ENCODE measurements at regions not wholly inside any gene's neighbourhood (a gene's known extent, or its start where the extent isn't known, plus 50 kb on each side); places are given as distances from the start of the nearest gene placed in this dataset.

GRCh38 chr2:209324281-209324680, 99.6 kb upstream of the MAP2 start:
- CTCF ChIA-PET: interaction anchor here (1.0 to 1.3 kb wide), 4 partner anchors 10 to 917 kb away, joined by 3 to 7 read pairs (median 3); no protein-coding TSS in a partner anchor
- no peak overlapping the region for H3K4me3 ChIP-seq (ENCODE audit: control insufficient read depth in 1 of 7, extremely low read depth in 1 of 7, insufficient read depth in 4 of 7, low read depth in 2 of 7, low read length in 6 of 7)
- H3K4me1 ChIP-seq (ENCODE audit: control extremely low read depth in 1 of 4, control insufficient read depth in 4 of 4, insufficient read depth in 4 of 4, low read length in 3 of 4): peaks cover 0 to 14% (median 3%) of the 10 kb centered on the region in 4 experiments
- H3K36me3 ChIP-seq (ENCODE audit: control insufficient read depth in 4 of 4, insufficient read depth in 4 of 4, low read length in 3 of 4): no peaks in the 10 kb centered on the region
- DNase-seq: peak; percentile 23 to 68 (median 57)
- POLR2A ChIA-PET: no interaction called here
- no peak overlapping the region for H3K27ac ChIP-seq (ENCODE audit: insufficient read depth in 1 of 2, low read depth in 1 of 2, low read length in 2 of 2, poor library complexity in 1 of 2, severe bottlenecking in 2 of 2)
- H3K27me3 ChIP-seq (replicated peaks in 2 of 5; ENCODE audit: control insufficient read depth in 4 of 5, insufficient read depth in 5 of 5, low read length in 4 of 5): peaks cover 0 to 2% (median 0%) of the 10 kb centered on the region in 5 experiments
- no peaks in the 10 kb centered on the region for H3K9me3 ChIP-seq (ENCODE audit: control extremely low read depth in 1 of 5, control insufficient read depth in 4 of 5, insufficient read depth in 2 of 5, low read depth in 1 of 5, low read length in 4 of 5)

- H3K4me1 ChIP-seq (ENCODE audit: control extremely low read depth in 1 of 4, control insufficient read depth in 4 of 4, insufficient read depth in 4 of 4, low read length in 3 of 4): no peaks in the 10 kb centered on the region
- H3K27me3 ChIP-seq (replicated peaks in 2 of 5; ENCODE audit: control insufficient read depth in 4 of 5, insufficient read depth in 5 of 5, low read length in 4 of 5): peaks cover 0 to 4% (median 3%) of the 10 kb centered on the region in 5 experiments
- H3K36me3 ChIP-seq (ENCODE audit: control insufficient read depth in 4 of 4, insufficient read depth in 4 of 4, low read length in 3 of 4): no peaks in the 10 kb centered on the region
- POLR2A ChIA-PET: interaction anchor here (0.7 kb wide), 1 partner anchor 230 kb away, joined by 3 read pairs; no protein-coding TSS in a partner anchor
- no peak overlapping the region for H3K27ac ChIP-seq (ENCODE audit: insufficient read depth in 1 of 2, low read depth in 1 of 2, low read length in 2 of 2, poor library complexity in 1 of 2, severe bottlenecking in 2 of 2)
- peak; percentile 48 to 77 (median 75) for DNase-seq
- H3K9me3 ChIP-seq (ENCODE audit: control extremely low read depth in 1 of 5, control insufficient read depth in 4 of 5, insufficient read depth in 2 of 5, low read depth in 1 of 5, low read length in 4 of 5): no peaks in the 10 kb centered on the region
- WGBS (ENCODE audit: insufficient coverage): no CpG with 5 or more reads among the region's 1 CpG
- H3K4me3 ChIP-seq (ENCODE audit: control insufficient read depth in 1 of 7, extremely low read depth in 1 of 7, insufficient read depth in 4 of 7, low read depth in 2 of 7, low read length in 6 of 7): no peak overlapping the region
- CTCF ChIA-PET: interaction anchor here (0.8 to 3.4 kb wide), 7 partner anchors 92 to 958 kb away, joined by 3 to 22 read pairs (median 4); partner anchors contain the start of gene PTH2R
These were observed 92.5 kb upstream of the MAP2 start for GRCh38 chr2:209331291-209331844.

- Histone ChIP-seq H3K27me3 (replicated peaks in 2 of 5; ENCODE audit: control insufficient read depth in 4 of 5, insufficient read depth in 5 of 5, low read length in 4 of 5) (peaks cover 2 to 9% (median 7%) of the 10 kb centered on the region in 5 experiments), H3K36me3 (ENCODE audit: control insufficient read depth in 4 of 4, insufficient read depth in 4 of 4, low read length in 3 of 4) (no peaks in the 10 kb centered on the region), H3K4me3 (ENCODE audit: control insufficient read depth in 1 of 7, extremely low read depth in 1 of 7, insufficient read depth in 4 of 7, low read depth in 2 of 7, low read length in 6 of 7) (no peak overlapping the region), H3K27ac (ENCODE audit: insufficient read depth in 1 of 2, low read depth in 1 of 2, low read length in 2 of 2, poor library complexity in 1 of 2, severe bottlenecking in 2 of 2) (no peak overlapping the region), H3K4me1 (ENCODE audit: control extremely low read depth in 1 of 4, control insufficient read depth in 4 of 4, insufficient read depth in 4 of 4, low read length in 3 of 4) (no peaks in the 10 kb centered on the region), H3K9me3 (ENCODE audit: control extremely low read depth in 1 of 5, control insufficient read depth in 4 of 5, insufficient read depth in 2 of 5, low read depth in 1 of 5, low read length in 4 of 5) (no peaks in the 10 kb centered on the region)
- whole genome bisulfite sequencing (ENCODE audit: insufficient coverage): 0% methylated on average over 6 of the region's 7 CpGs
- ChIA-PET POLR2A (no interaction called here), CTCF (interaction anchor here (0.6 to 4.1 kb wide), 32 partner anchors 9 to 963 kb away, joined by 3 to 64 read pairs (median 5); partner anchors contain the start of genes MAP2 and PTH2R)
- DNase-seq: peak; percentile 64 to 84 (median 77)
These were observed 89.4 kb upstream of the MAP2 start for GRCh38 chr2:209334188-209335017.

- H3K36me3 ChIP-seq (ENCODE audit: control insufficient read depth in 4 of 4, insufficient read depth in 4 of 4, low read length in 3 of 4): no peaks in the 10 kb centered on the region
- peak in 1 of 3 donors; percentile 10 for DNase-seq
- H3K9me3 ChIP-seq (ENCODE audit: control extremely low read depth in 1 of 5, control insufficient read depth in 4 of 5, insufficient read depth in 2 of 5, low read depth in 1 of 5, low read length in 4 of 5): no peaks in the 10 kb centered on the region
- WGBS (ENCODE audit: insufficient coverage): no CpG with 5 or more reads among the region's 2 CpGs
- CTCF ChIA-PET: interaction anchor here (0.6 kb wide), 1 partner anchor 154 kb away, joined by 3 read pairs; no protein-coding TSS in a partner anchor
- H3K27me3 ChIP-seq (replicated peaks in 2 of 5; ENCODE audit: control insufficient read depth in 4 of 5, insufficient read depth in 5 of 5, low read length in 4 of 5): peaks cover 0 to 24% (median 12%) of the 10 kb centered on the region in 5 experiments
- no peak overlapping the region for H3K27ac ChIP-seq (ENCODE audit: insufficient read depth in 1 of 2, low read depth in 1 of 2, low read length in 2 of 2, poor library complexity in 1 of 2, severe bottlenecking in 2 of 2)
- POLR2A ChIA-PET: no interaction called here
- H3K4me3 ChIP-seq (ENCODE audit: control insufficient read depth in 1 of 7, extremely low read depth in 1 of 7, insufficient read depth in 4 of 7, low read depth in 2 of 7, low read length in 6 of 7): no peak overlapping the region
- no peaks in the 10 kb centered on the region for H3K4me1 ChIP-seq (ENCODE audit: control extremely low read depth in 1 of 4, control insufficient read depth in 4 of 4, insufficient read depth in 4 of 4, low read length in 3 of 4)
These were observed 83.3 kb upstream of the MAP2 start for GRCh38 chr2:209340522-209340921.

GRCh38 chr2:209344349-209344748, 79.5 kb upstream of the MAP2 start:
- H3K36me3 ChIP-seq (ENCODE audit: control insufficient read depth in 4 of 4, insufficient read depth in 4 of 4, low read length in 3 of 4): no peaks in the 10 kb centered on the region
- H3K27me3 ChIP-seq (replicated peaks in 2 of 5; ENCODE audit: control insufficient read depth in 4 of 5, insufficient read depth in 5 of 5, low read length in 4 of 5): peaks cover 3 to 24% (median 12%) of the 10 kb centered on the region in 5 experiments
- DNase-seq: no peak
- H3K27ac ChIP-seq (ENCODE audit: insufficient read depth in 1 of 2, low read depth in 1 of 2, low read length in 2 of 2, poor library complexity in 1 of 2, severe bottlenecking in 2 of 2): no peak overlapping the region
- no peaks in the 10 kb centered on the region for H3K9me3 ChIP-seq (ENCODE audit: control extremely low read depth in 1 of 5, control insufficient read depth in 4 of 5, insufficient read depth in 2 of 5, low read depth in 1 of 5, low read length in 4 of 5)
- 85% methylated on average over 2 of the region's 3 CpGs for WGBS (ENCODE audit: insufficient coverage)
- ChIA-PET CTCF (interaction anchor here (0.9 to 1.7 kb wide), 3 partner anchors 10 to 210 kb away, joined by 3 to 14 read pairs (median 3); no protein-coding TSS in a partner anchor), POLR2A (no interaction called here)
- H3K4me3 ChIP-seq (ENCODE audit: control insufficient read depth in 1 of 7, extremely low read depth in 1 of 7, insufficient read depth in 4 of 7, low read depth in 2 of 7, low read length in 6 of 7): no peak overlapping the region
- H3K4me1 ChIP-seq (ENCODE audit: control extremely low read depth in 1 of 4, control insufficient read depth in 4 of 4, insufficient read depth in 4 of 4, low read length in 3 of 4): no peaks in the 10 kb centered on the region

GRCh38 chr2:209348433-209348832, 75.4 kb upstream of the MAP2 start:
- H3K27ac ChIP-seq (ENCODE audit: insufficient read depth in 1 of 2, low read depth in 1 of 2, low read length in 2 of 2, poor library complexity in 1 of 2, severe bottlenecking in 2 of 2): no peak overlapping the region
- no peak overlapping the region for H3K4me3 ChIP-seq (ENCODE audit: control insufficient read depth in 1 of 7, extremely low read depth in 1 of 7, insufficient read depth in 4 of 7, low read depth in 2 of 7, low read length in 6 of 7)
- no peaks in the 10 kb centered on the region for H3K36me3 ChIP-seq (ENCODE audit: control insufficient read depth in 4 of 4, insufficient read depth in 4 of 4, low read length in 3 of 4)
- H3K9me3 ChIP-seq (ENCODE audit: control extremely low read depth in 1 of 5, control insufficient read depth in 4 of 5, insufficient read depth in 2 of 5, low read depth in 1 of 5, low read length in 4 of 5): no peaks in the 10 kb centered on the region
- H3K4me1 ChIP-seq (ENCODE audit: control extremely low read depth in 1 of 4, control insufficient read depth in 4 of 4, insufficient read depth in 4 of 4, low read length in 3 of 4): no peaks in the 10 kb centered on the region
- CTCF ChIA-PET: interaction anchor here (0.8 to 1.7 kb wide), 2 partner anchors 10 to 24 kb away, joined by 3 to 4 read pairs; no protein-coding TSS in a partner anchor
- POLR2A ChIA-PET: no interaction called here
- DNase-seq: no peak
- peaks cover 3 to 21% (median 7%) of the 10 kb centered on the region in 5 experiments for H3K27me3 ChIP-seq (replicated peaks in 2 of 5; ENCODE audit: control insufficient read depth in 4 of 5, insufficient read depth in 5 of 5, low read length in 4 of 5)
- 90% methylated on average over 3 of the region's 6 CpGs for WGBS (ENCODE audit: insufficient coverage)

GRCh38 chr2:209351636-209352035, 72.2 kb upstream of the MAP2 start:
- Histone ChIP-seq H3K4me3 (ENCODE audit: control insufficient read depth in 1 of 7, extremely low read depth in 1 of 7, insufficient read depth in 4 of 7, low read depth in 2 of 7, low read length in 6 of 7) (no peak overlapping the region), H3K36me3 (ENCODE audit: control insufficient read depth in 4 of 4, insufficient read depth in 4 of 4, low read length in 3 of 4) (no peaks in the 10 kb centered on the region), H3K27ac (ENCODE audit: insufficient read depth in 1 of 2, low read depth in 1 of 2, low read length in 2 of 2, poor library complexity in 1 of 2, severe bottlenecking in 2 of 2) (no peak overlapping the region), H3K4me1 (ENCODE audit: control extremely low read depth in 1 of 4, control insufficient read depth in 4 of 4, insufficient read depth in 4 of 4, low read length in 3 of 4) (no peaks in the 10 kb centered on the region), H3K27me3 (replicated peaks in 2 of 5; ENCODE audit: control insufficient read depth in 4 of 5, insufficient read depth in 5 of 5, low read length in 4 of 5) (peaks cover 3 to 23% (median 7%) of the 10 kb centered on the region in 5 experiments), H3K9me3 (ENCODE audit: control extremely low read depth in 1 of 5, control insufficient read depth in 4 of 5, insufficient read depth in 2 of 5, low read depth in 1 of 5, low read length in 4 of 5) (no peaks in the 10 kb centered on the region)
- ChIA-PET CTCF (interaction anchor here (1.3 to 3.0 kb wide), 2 partner anchors 14 to 16 kb away, joined by 3 to 12 read pairs; no protein-coding TSS in a partner anchor), POLR2A (no interaction called here)
- DNase-seq: no peak
- whole genome bisulfite sequencing (ENCODE audit: insufficient coverage): 100% methylated on average over 1 of the region's 3 CpGs

All from common myeloid progenitor, CD34-positive (primary cell).